ENCODE measurements at regions not wholly inside any gene's neighbourhood (a gene's known extent, or its start where the extent isn't known, plus 50 kb on each side); places are given as distances from the start of the nearest gene placed in this dataset.

DNA sequence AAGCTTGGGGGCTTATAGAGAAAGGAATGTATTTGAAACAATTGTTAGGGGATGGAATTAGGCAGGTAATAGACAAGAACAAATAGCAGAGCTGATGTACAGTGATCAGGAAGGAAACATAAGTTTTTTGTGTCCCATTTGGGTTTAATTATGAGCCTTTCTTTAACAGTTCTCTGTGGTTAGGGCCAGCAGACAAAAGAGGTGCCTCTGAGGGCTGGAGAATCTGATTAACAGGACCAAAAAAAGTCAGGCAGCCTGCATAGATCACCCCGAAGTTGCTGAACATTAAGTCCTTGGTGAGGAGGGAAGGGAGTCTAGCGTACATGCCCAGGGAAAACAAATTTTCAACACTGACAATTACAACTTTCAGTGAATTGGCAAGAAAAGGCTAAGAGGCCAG, 88.6 kb upstream of the SPRED1 start:
- TF ChIP-seq, protein P1, sequence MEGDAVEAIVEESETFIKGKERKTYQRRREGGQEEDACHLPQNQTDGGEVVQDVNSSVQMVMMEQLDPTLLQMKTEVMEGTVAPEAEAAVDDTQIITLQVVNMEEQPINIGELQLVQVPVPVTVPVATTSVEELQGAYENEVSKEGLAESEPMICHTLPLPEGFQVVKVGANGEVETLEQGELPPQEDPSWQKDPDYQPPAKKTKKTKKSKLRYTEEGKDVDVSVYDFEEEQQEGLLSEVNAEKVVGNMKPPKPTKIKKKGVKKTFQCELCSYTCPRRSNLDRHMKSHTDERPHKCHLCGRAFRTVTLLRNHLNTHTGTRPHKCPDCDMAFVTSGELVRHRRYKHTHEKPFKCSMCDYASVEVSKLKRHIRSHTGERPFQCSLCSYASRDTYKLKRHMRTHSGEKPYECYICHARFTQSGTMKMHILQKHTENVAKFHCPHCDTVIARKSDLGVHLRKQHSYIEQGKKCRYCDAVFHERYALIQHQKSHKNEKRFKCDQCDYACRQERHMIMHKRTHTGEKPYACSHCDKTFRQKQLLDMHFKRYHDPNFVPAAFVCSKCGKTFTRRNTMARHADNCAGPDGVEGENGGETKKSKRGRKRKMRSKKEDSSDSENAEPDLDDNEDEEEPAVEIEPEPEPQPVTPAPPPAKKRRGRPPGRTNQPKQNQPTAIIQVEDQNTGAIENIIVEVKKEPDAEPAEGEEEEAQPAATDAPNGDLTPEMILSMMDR (IDR thresholded peaks at IDR 0.05): no peak
- TF ChIP-seq POLR2A (IDR thresholded peaks at IDR 0.05): no peak
